ENCODE measurements at regions not wholly inside any gene's neighbourhood (a gene's known extent, or its start where the extent isn't known, plus 50 kb on each side); places are given as distances from the start of the nearest gene placed in this dataset.
"Not testable (repeated sequence)": the region's sequence is repeated elsewhere in the genome, so short reads cannot be mapped to it uniquely, and the experiment has no call there.

DNA sequence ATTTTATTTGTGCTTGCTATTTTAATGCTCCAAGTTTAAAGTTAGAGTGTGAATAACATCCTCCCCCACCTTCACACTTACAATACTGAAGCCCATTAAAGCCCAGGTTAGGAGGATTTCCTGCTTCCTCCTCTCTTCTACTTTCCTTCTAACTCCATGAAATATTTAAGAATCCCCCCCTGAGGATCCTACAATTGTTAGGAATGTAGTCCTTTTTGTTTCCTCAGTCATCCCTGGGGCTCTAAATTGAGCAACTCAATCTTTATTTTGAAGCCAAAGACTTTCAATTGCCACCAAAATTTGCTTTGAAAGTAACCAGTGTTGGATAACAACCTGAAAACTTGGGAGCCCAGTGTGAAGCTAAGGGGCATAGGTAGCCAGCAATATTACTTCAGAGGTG, 276.9 kb downstream of the FAM47A start:
- DNase-seq: no peak
- ATAC-seq (replicated peaks in 1 of 2): no peak
- H3K9me3 Mint-ChIP-seq: peaks cover 0 to 6% of the 10 kb centered on the region in 2 donors
- H3K4me3 Mint-ChIP-seq: no peak overlapping the region
- H3K4me1 Mint-ChIP-seq (ENCODE audit: low read depth): no peaks in the 10 kb centered on the region
- no peak overlapping the region for H3K27ac Mint-ChIP-seq
- peaks cover 0 to 1% of the 10 kb centered on the region in 2 donors for H3K36me3 Mint-ChIP-seq (ENCODE audit: insufficient read depth in 2 of 2)
- no peaks in the 10 kb centered on the region for H3K27me3 Mint-ChIP-seq (ENCODE audit: low read depth)

DNA sequence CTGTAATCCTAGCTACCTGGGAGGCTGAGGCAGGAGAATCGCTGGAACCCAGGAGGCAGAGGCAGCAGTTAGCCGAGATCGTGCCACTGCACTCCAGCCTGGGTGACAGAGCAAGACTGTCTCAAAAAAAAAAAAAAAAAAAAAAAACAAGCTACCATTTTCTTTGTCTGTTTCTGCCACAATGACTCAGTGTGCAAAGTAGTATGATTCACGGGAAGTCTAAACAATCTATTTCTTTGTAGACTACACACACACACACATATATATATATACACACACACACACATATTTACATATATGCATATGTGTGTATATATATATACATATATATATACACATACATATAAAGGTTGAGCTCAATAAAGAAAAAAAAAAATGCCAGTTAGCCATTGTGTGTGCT, 280.0 kb downstream of the FAM47A start:
- H3K4me1 Mint-ChIP-seq (ENCODE audit: low read depth); H3K4me3 Mint-ChIP-seq; DNase-seq; H3K36me3 Mint-ChIP-seq (ENCODE audit: insufficient read depth in 2 of 2); H3K27ac Mint-ChIP-seq; H3K27me3 Mint-ChIP-seq (ENCODE audit: low read depth); ATAC-seq (replicated peaks in 1 of 2); H3K9me3 Mint-ChIP-seq: not testable (repeated sequence)

DNA sequence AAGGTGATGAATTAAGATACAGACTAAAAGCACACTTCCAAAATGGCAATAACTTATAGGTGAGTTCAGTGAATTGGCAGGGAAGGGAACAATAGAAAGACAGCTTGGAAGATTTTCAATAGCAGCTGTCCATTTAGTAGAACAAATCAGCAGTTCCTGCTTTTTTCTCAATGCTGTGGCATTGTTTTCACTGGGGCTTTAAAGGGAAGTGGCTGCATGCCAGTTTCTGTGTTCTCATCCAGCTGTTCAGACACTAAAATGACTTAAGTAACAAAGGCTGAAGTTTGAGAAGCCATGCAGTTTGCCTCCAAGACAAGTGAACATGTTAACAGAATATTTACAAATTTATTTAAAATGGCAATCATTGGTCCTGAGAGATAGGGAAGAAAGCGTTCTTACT, 291.9 kb downstream of the FAM47A start:
- Mint-ChIP-seq H3K27me3 (ENCODE audit: low read depth) (no peaks in the 10 kb centered on the region), H3K36me3 (ENCODE audit: insufficient read depth in 2 of 2) (no peaks in the 10 kb centered on the region), H3K9me3 (no peaks in the 10 kb centered on the region), H3K27ac (no peak overlapping the region), H3K4me1 (ENCODE audit: low read depth) (no peaks in the 10 kb centered on the region), H3K4me3 (no peak overlapping the region)
- DNase-seq (no peak), ATAC-seq (replicated peaks in 1 of 2) (no peak)

DNA sequence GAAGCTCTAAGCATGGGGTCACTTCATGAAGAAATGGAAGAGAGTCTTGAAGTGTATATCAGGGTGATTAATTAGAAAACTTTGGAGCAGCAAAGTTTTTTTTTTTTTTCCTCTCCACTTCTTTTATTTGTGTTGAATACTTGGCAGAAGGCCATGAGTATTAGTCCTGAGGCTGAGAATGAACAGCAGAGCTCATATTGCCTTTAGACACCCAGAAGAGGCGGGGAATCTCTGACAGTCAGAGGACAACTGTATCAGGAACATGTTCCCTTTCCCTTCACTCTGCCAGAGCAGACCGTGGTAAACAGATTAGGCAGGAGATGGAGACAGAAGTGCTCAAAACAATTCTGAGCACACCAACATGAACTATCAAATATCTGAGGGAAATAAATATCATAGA, 300.9 kb downstream of the FAM47A start:
- H3K27me3 Mint-ChIP-seq (ENCODE audit: low read depth): no peaks in the 10 kb centered on the region
- no peak overlapping the region for H3K4me3 Mint-ChIP-seq
- ATAC-seq (replicated peaks in 1 of 2) (no peak), DNase-seq (no peak)
- no peak overlapping the region for H3K27ac Mint-ChIP-seq
- peaks cover 1 to 2% of the 10 kb centered on the region in 2 donors for H3K36me3 Mint-ChIP-seq (ENCODE audit: insufficient read depth in 2 of 2)
- H3K9me3 Mint-ChIP-seq: peaks cover 9 to 14% of the 10 kb centered on the region in 2 donors
- no peaks in the 10 kb centered on the region for H3K4me1 Mint-ChIP-seq (ENCODE audit: low read depth)

DNA sequence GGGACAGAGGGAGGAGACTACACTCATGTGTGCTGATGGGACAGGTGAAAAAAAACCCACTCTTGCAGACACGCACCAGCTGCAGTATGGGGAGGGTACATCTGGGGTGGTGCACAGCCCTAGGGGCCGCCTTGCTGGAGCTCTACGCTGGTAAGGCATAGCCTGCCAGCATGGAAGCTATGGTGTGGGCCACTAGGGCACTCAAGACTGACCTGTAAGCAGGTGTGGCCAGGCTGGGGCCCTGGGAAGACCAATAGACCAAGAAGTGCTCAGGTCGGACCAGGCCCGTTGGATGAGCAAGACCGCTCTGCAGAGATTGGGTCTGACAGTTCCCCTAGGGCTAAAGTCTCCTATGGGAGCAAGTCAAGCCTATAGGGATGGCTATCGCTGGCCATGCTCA, 314.8 kb downstream of the FAM47A start:
- no peaks in the 10 kb centered on the region for H3K27me3 Mint-ChIP-seq (ENCODE audit: low read depth)
- peaks cover 4 to 9% of the 10 kb centered on the region in 2 donors for H3K9me3 Mint-ChIP-seq

DNA sequence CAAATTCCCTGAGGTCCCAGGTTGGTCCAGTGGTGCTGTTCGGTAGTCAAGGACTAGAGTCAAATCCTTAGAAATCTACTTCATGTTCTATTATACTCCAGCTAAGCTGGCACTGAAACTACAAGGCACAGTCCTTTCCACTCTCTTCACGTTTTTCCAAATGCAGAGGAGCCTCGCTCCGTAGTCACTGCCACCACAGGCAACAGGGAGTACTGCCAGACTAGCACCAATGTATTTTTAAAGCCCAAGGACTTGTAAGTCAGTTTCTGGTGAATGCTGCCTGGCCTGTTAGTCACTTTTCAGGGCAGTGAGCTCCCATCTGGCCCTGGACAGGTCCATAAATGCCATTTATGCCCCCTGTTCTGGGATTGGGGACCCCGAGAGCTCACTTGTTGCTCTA, 323.5 kb downstream of the FAM47A start:
- H3K4me1 Mint-ChIP-seq (ENCODE audit: low read depth): no peaks in the 10 kb centered on the region

More for the DNA sequence above, 314.8 kb downstream of the FAM47A start:
- Mint-ChIP-seq H3K4me3 (no peak overlapping the region), H3K4me1 (ENCODE audit: low read depth) (no peaks in the 10 kb centered on the region), H3K27ac (no peak overlapping the region), H3K36me3 (ENCODE audit: insufficient read depth in 2 of 2) (no peaks in the 10 kb centered on the region)
- ATAC-seq (replicated peaks in 1 of 2) (no peak), DNase-seq (no peak)

DNA sequence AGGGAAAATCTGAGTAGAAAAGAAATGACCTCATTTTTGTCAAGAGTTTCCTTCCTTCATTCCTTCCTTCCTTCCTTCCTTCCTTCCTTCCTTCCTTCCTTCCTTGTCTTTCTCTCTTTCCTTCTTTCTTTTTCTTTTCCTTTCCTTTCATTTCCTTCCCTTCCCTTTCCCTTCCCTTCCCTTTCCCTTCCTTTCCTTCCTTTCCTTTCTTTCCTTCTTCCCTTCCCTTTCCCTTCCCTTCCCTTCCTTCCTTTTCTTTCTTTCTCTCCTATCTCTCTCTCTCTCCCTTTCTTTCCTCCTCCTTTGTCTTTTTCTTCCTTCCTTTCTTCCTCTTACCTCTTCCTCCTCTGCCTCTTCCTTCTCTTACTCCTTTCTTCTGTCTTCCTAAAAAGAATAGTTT, 347.6 kb downstream of the FAM47A start:
- H3K36me3 Mint-ChIP-seq (ENCODE audit: insufficient read depth in 2 of 2): no peaks in the 10 kb centered on the region
- DNase-seq (no peak), ATAC-seq (replicated peaks in 1 of 2) (no peak)
- H3K4me1 Mint-ChIP-seq (ENCODE audit: low read depth): no peaks in the 10 kb centered on the region
- no peak overlapping the region for H3K27ac Mint-ChIP-seq
- H3K4me3 Mint-ChIP-seq: no peak overlapping the region
- peaks cover 0 to 2% of the 10 kb centered on the region in 2 donors for H3K9me3 Mint-ChIP-seq
- no peaks in the 10 kb centered on the region for H3K27me3 Mint-ChIP-seq (ENCODE audit: low read depth)

More for the DNA sequence above, 323.5 kb downstream of the FAM47A start:
- Mint-ChIP-seq H3K36me3 (ENCODE audit: insufficient read depth in 2 of 2) (peaks cover 0 to 1% of the 10 kb centered on the region in 2 donors), H3K27ac (no peak overlapping the region), H3K4me3 (no peak overlapping the region), H3K9me3 (peaks cover 2 to 6% of the 10 kb centered on the region in 2 donors), H3K27me3 (ENCODE audit: low read depth) (no peaks in the 10 kb centered on the region)
- ATAC-seq (replicated peaks in 1 of 2): no peak
- DNase-seq: no peak

DNA sequence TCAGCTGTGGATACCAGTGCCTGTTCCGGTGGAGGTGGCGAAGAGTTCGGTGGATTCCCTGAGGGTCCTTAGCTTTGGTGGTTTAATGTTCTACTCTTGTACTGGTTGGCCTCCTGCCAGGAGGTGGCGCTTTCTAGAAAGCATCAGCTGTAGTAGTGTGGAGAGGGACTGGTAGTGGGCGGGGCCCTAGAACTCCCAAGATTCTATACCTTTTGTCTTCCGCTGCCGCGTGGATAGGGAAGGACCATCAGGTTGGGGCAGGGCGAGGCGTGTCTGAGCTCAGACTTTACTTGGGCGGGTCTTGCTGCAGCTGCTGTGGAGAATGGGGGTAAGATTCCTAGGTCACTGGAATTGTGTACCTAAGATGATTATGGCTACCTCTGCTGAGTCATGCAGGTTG, 390.3 kb downstream of the FAM47A start:
- H3K27me3 Mint-ChIP-seq (ENCODE audit: low read depth): no peaks in the 10 kb centered on the region

DNA sequence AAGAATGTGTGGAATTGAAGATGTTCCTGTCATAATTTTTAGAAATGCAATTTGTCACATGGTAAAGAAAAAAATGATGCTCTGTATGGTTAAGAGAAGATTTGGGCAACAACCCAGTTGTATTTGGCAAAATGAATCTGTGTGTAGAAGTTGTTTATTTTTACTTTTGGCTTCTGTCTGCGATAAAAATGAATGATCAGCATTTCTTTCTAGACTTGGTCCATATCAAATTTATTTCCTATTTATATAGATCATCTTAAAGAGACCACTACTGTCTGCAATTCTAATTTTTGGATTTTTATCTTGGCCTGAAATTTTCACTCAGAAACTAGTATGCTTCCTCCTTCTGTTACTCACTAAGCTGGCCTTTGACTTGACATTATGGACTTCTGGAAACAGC, 396.9 kb downstream of the FAM47A start:
- DNase-seq: no peak

More for the DNA sequence above, 390.3 kb downstream of the FAM47A start:
- Mint-ChIP-seq H3K4me1 (ENCODE audit: low read depth) (no peaks in the 10 kb centered on the region), H3K4me3 (no peak overlapping the region), H3K36me3 (ENCODE audit: insufficient read depth in 2 of 2) (no peaks in the 10 kb centered on the region), H3K27ac (no peak overlapping the region), H3K9me3 (peaks cover 10 to 16% of the 10 kb centered on the region in 2 donors)
- no peak for ATAC-seq (replicated peaks in 1 of 2)
- DNase-seq: no peak

DNA sequence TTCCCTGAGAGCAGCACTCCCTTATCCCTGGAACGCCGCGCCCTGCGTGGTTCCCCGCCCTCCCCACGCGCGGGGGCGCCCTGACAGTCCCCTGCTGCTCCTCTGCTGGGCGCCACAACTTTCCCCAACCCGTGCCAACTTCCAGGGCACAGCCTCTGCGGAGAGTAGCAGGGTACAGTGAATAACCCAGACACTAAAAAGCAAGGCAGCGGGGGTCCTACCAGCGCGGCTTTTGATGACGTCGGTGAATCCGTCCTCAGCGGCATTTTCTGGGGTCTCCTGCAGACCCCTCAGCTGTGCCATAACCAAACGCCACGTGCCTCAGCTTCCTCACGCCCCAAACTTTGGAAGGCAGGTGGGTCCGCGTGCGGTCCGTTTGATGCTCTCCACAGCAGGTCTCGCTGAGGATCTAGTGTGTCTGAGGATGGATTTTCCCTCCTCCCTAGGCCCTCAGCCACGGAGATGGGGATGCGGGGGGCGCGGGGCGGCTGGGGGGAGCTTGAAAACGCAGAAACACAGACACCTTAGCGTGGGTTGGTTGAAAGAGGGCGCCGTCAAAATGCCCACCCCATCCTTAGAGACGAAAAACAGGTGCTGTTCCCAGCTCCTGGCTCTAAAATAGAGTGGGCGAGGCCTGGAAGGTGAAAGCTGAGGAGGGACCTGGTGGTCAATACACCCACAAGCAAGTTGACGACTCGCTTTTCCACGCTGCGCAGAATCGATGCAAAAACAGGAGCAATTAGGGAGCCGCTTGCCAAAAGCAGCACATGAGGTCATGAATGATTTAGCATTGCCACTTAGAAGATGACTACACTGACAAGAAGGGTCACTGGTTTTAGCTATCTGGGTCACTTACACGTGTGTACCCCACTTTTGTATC, 405.6 kb downstream of the FAM47A start:
- Mint-ChIP-seq H3K4me3 (no peak overlapping the region), H3K27me3 (ENCODE audit: low read depth) (peaks cover 5% of the 10 kb centered on the region), H3K9me3 (no peaks in the 10 kb centered on the region), H3K27ac (no peak overlapping the region), H3K36me3 (ENCODE audit: insufficient read depth in 2 of 2) (no peaks in the 10 kb centered on the region), H3K4me1 (ENCODE audit: low read depth) (no peaks in the 10 kb centered on the region)
- DNase-seq (no peak), ATAC-seq (replicated peaks in 1 of 2) (no peak)

More for the DNA sequence above, 396.9 kb downstream of the FAM47A start:
- peaks cover 11 to 13% of the 10 kb centered on the region in 2 donors for H3K9me3 Mint-ChIP-seq
- H3K27me3 Mint-ChIP-seq (ENCODE audit: low read depth): no peaks in the 10 kb centered on the region
- no peak overlapping the region for H3K4me3 Mint-ChIP-seq
- no peaks in the 10 kb centered on the region for H3K4me1 Mint-ChIP-seq (ENCODE audit: low read depth)
- no peak overlapping the region for H3K27ac Mint-ChIP-seq
- no peaks in the 10 kb centered on the region for H3K36me3 Mint-ChIP-seq (ENCODE audit: insufficient read depth in 2 of 2)
- no peak for ATAC-seq (replicated peaks in 1 of 2)

DNA sequence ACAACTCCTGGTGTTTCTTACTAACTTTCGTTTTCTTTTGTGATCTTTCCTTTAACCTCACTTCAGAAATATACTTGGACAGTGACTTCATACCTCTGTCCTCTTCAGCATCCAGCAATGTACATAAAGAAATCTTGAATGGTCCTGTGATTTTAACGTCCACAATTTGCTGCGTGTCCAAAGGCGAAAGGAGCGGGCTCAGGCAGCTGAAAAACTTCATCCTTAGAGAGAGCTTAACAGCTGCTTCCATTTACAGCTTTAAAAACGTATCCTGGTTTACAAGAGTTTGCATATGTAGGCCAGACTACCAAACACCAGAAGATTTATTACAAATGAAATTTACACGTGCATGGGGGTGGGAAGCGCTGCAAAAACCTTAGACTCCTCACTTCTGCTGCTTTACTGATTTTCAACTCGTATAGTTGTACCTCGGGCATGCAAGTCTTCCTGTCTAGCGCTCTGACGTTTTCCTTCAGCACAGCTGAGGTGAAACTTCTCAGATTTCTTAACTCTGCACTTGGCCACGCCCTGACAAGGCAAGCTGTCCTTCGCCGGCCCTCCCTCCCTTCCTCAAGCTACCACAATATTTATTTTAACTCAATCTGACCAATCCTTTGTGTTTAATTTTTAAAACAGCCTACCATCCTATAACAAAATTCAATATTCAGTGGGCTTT, 406.4 kb downstream of the FAM47A start:
- Mint-ChIP-seq H3K36me3 (ENCODE audit: insufficient read depth in 2 of 2) (no peaks in the 10 kb centered on the region), H3K4me3 (peak overlapping the region in 1 of 2 donors; percentile 51)

DNA sequence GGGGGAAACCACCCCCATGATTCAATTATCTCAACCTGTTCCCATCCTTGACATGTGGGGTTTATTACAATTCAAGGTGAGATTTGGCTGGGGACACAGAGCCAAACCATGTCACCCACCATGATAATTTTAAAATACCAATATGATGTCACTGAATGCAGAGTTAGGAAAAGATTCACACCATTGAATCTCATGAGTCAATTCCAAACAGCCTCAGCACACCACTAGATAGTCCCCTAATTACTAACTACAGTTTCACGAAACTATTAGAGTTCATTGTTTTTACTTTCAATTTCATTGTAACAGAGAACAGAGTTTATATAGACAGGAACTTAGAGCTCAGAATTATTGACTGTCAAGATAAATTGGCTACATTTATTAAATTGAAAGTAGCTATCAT, 410.2 kb downstream of the FAM47A start:
- no peak overlapping the region for H3K27ac Mint-ChIP-seq
- H3K4me3 Mint-ChIP-seq: no peak overlapping the region
- peaks cover 0 to 2% of the 10 kb centered on the region in 2 donors for H3K9me3 Mint-ChIP-seq
- no peaks in the 10 kb centered on the region for H3K4me1 Mint-ChIP-seq (ENCODE audit: low read depth)
- ATAC-seq (replicated peaks in 1 of 2) (no peak), DNase-seq (no peak)
- no peaks in the 10 kb centered on the region for H3K36me3 Mint-ChIP-seq (ENCODE audit: insufficient read depth in 2 of 2)
- peaks cover 5% of the 10 kb centered on the region for H3K27me3 Mint-ChIP-seq (ENCODE audit: low read depth)

More for the DNA sequence above, 406.4 kb downstream of the FAM47A start:
- no peak overlapping the region for H3K27ac Mint-ChIP-seq
- H3K9me3 Mint-ChIP-seq: no peaks in the 10 kb centered on the region
- no peak for DNase-seq
- no peak for ATAC-seq (replicated peaks in 1 of 2)
- H3K4me1 Mint-ChIP-seq (ENCODE audit: low read depth): no peaks in the 10 kb centered on the region
- peaks cover 5% of the 10 kb centered on the region for H3K27me3 Mint-ChIP-seq (ENCODE audit: low read depth)

DNA sequence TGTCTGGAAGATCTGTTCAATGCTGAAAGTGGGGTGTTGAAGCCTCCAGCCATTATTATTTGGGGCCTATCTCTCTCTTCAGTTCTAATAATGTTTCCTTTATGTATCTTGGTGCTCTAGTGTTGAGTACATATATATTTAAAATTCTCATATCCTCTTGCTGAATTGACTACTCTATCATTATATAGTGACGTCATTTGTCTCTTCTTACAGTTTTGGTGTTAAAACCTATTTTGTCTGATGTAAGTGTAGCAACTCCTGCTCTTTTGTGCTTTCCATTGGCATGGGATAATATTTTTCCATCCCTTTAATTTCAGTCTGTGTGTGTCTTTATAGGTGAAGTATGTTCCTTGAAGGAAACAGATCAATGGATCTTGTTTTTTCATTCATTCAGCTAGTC, 446.0 kb downstream of the FAM47A start:
- Mint-ChIP-seq H3K9me3 (peaks cover 2 to 8% of the 10 kb centered on the region in 2 donors), H3K27me3 (ENCODE audit: low read depth) (no peaks in the 10 kb centered on the region), H3K4me3 (no peak overlapping the region), H3K36me3 (ENCODE audit: insufficient read depth in 2 of 2) (no peaks in the 10 kb centered on the region), H3K4me1 (ENCODE audit: low read depth) (no peaks in the 10 kb centered on the region), H3K27ac (no peak overlapping the region)
- ATAC-seq (replicated peaks in 1 of 2) (no peak), DNase-seq (no peak)
